ENCODE measurements at regions not wholly inside any gene's neighbourhood (a gene's known extent, or its start where the extent isn't known, plus 50 kb on each side); places are given as distances from the start of the nearest gene placed in this dataset.

- TF ChIP-seq REST (IDR thresholded peaks at IDR 0.05; ENCODE audit: low read depth, low read length) (no peak), RFX5 (IDR thresholded peaks at IDR 0.05; ENCODE audit: low read length) (no peak), NRF1 (IDR thresholded peaks at IDR 0.05; ENCODE audit: low read depth, low read length) (no peak), SMC3 (IDR thresholded peaks at IDR 0.05; ENCODE audit: low read depth, low read length) (no peak)
Observed at GRCh38 chr9:75612754-75613153, 277.7 kb upstream of the PCSK5 start (continued).

GRCh38 chr9:75615284-75615683, 275.2 kb upstream of the PCSK5 start:
- ChIA-PET POLR2A (no interaction called here), CTCF (no interaction called here)
- Histone ChIP-seq H3K4me1 (ENCODE audit: control insufficient read depth in 1 of 2, insufficient read depth in 2 of 2, low read depth in 1 of 2, low read length in 1 of 2) (no peaks in the 10 kb centered on the region), H3F3A (replicated peaks; ENCODE audit: insufficient read depth) (no peaks in the 10 kb centered on the region), H2AFZ (ENCODE audit: low read depth) (no peak overlapping the region), H3K4me2 (no peak overlapping the region), H4K20me1 (ENCODE audit: insufficient read depth) (no peaks in the 10 kb centered on the region), H3K27ac (ENCODE audit: low read depth in 2 of 2, low read length in 1 of 2) (no peak overlapping the region), H3K27me3 (ENCODE audit: insufficient read depth) (no peaks in the 10 kb centered on the region), H3K9me2 (no peaks in the 10 kb centered on the region), H3K9ac (no peak overlapping the region), H3K4me3 (ENCODE audit: low read depth in 2 of 2, low read length in 1 of 2) (no peak overlapping the region), H3K79me2 (ENCODE audit: insufficient read depth) (no peaks in the 10 kb centered on the region), H3K36me3 (replicated peaks in 1 of 2; ENCODE audit: control insufficient read depth in 1 of 2, insufficient read depth in 2 of 2, low read length in 1 of 2) (no peaks in the 10 kb centered on the region), H3K9me3 (no peaks in the 10 kb centered on the region)
- 3% methylated on average over 4 of the region's 4 CpGs for WGBS (ENCODE audit: low lambda C conversion rate)
- DNase-seq: no peak
- TF ChIP-seq PBX3 (IDR thresholded peaks at IDR 0.05): no peak
- no peak for TF ChIP-seq IRF3 (IDR thresholded peaks at IDR 0.05; ENCODE audit: low read depth, low read length)
- TF ChIP-seq RAD21 (IDR thresholded peaks at IDR 0.05; ENCODE audit: low read length): no peak
- TF ChIP-seq MEF2A (IDR thresholded peaks at IDR 0.05; ENCODE audit: borderline replicate concordance, low read depth): no peak
- TF ChIP-seq USF1 (IDR thresholded peaks at IDR 0.05; ENCODE audit: borderline replicate concordance, low read depth): no peak
- TF ChIP-seq FOSL2 (IDR thresholded peaks at IDR 0.05; ENCODE audit: borderline replicate concordance, low read depth): no peak
- TF ChIP-seq EP300 (IDR thresholded peaks at IDR 0.05; ENCODE audit: borderline replicate concordance in 1 of 2, low read depth in 1 of 2, low read length in 1 of 2): no peak
- no peak for TF ChIP-seq SIN3A (IDR thresholded peaks at IDR 0.05; ENCODE audit: borderline replicate concordance, low read depth, low read length)
- no peak for TF ChIP-seq CHD2 (IDR thresholded peaks at IDR 0.05; ENCODE audit: low read length, partially characterized antibody)
- TF ChIP-seq EZH2phosphoT487 (IDR thresholded peaks at IDR 0.05; ENCODE audit: borderline replicate concordance, low read depth): no peak
- no peak for TF ChIP-seq FOXJ3 (CRISPR knock-in tag; IDR thresholded peaks at IDR 0.05)
- no peak for TF ChIP-seq RXRA (IDR thresholded peaks at IDR 0.05; ENCODE audit: borderline replicate concordance, low read depth)
- no peak for TF ChIP-seq MAX (IDR thresholded peaks at IDR 0.05; ENCODE audit: low read depth)
- TF ChIP-seq USF2 (IDR thresholded peaks at IDR 0.05; ENCODE audit: borderline replicate concordance, low read depth, low read length): no peak
- no peak for TF ChIP-seq TEAD4 (IDR thresholded peaks at IDR 0.05; ENCODE audit: borderline replicate concordance, insufficient read depth)
- no peak for TF ChIP-seq MXI1 (IDR thresholded peaks at IDR 0.05; ENCODE audit: low read depth, low read length)
- TF ChIP-seq NFIC (IDR thresholded peaks at IDR 0.05; ENCODE audit: borderline replicate concordance): no peak
- no peak for TF ChIP-seq RFX5 (IDR thresholded peaks at IDR 0.05; ENCODE audit: low read length)
- no peak for TF ChIP-seq GATA2 (CRISPR knock-in tag; IDR thresholded peaks at IDR 0.05)
